PFSK-1 (cell line): ENCODE measurements at regions not wholly inside any gene's neighbourhood (a gene's known extent, or its start where the extent isn't known, plus 50 kb on each side); places are given as distances from the start of the nearest gene placed in this dataset.

ENCODE experiments used
- FOXP2 ChIP-seq: optimal IDR thresholded peaks from 2 replicates; pipeline ENCODE3; 2011; ENCODE audit warnings: borderline replicate concordance, control low read depth, inconsistent platforms; ENCODE audit not compliant: insufficient read depth; ENCODE audit errors: extremely low read length, extremely low read depth
- POLR2AphosphoS5 ChIP-seq: IDR thresholded peaks from 2 replicates; pipeline ENCODE4 v1.6.1; 2012; ENCODE audit warnings: low read depth, mild to moderate bottlenecking, control low read depth, low read length, moderate library complexity
- SIN3A ChIP-seq: IDR thresholded peaks from 2 replicates; pipeline ENCODE4 v1.6.1; 2012; ENCODE audit warnings: mild to moderate bottlenecking, low read length, moderate library complexity, borderline replicate concordance; ENCODE audit not compliant: insufficient read depth
- TAF1 ChIP-seq: IDR thresholded peaks from 2 replicates; pipeline ENCODE4 v1.6.1; 2012; ENCODE audit warnings: low read length, control low read depth, borderline replicate concordance; ENCODE audit not compliant: insufficient read depth
- TF ChIP-seq, protein P1 (sequence below), 2 experiments: IDR thresholded peaks; 2 replicates each; pipeline versions ENCODE4 v1.6.1 to v1.8.0; 2011 to 2012; ENCODE audit warnings: low read depth in 2 of 2, low read length in 2 of 2, control low read depth in 1 of 2, inconsistent platforms in 1 of 2, mild to moderate bottlenecking in 1 of 2, moderate library complexity in 1 of 2; ENCODE audit not compliant: insufficient read depth in 1 of 2

DNA sequence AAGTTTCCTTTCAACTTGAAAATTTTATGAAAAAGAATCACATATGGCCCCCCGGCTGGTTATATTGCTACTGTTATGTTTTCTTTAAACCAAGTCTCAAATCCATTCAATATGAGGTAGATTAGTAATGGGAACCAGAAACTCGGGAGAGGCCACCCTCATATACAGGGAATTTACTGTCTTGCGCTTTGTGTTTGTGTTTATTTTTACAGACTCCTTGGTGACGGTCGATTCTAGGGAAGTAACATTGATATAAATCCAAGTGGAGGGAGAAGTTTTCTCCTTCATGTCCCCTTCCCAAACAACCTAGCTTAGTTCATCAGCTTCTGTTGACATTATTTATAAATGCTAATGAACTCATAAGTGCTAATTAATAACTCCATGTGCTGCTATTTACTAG, 163.5 kb upstream of the LMO4 start:
- TF ChIP-seq FOXP2: no peak
- TF ChIP-seq SIN3A: no peak
- no peak for TF ChIP-seq TAF1
- no peak for TF ChIP-seq POLR2AphosphoS5
- TF ChIP-seq, protein P1, sequence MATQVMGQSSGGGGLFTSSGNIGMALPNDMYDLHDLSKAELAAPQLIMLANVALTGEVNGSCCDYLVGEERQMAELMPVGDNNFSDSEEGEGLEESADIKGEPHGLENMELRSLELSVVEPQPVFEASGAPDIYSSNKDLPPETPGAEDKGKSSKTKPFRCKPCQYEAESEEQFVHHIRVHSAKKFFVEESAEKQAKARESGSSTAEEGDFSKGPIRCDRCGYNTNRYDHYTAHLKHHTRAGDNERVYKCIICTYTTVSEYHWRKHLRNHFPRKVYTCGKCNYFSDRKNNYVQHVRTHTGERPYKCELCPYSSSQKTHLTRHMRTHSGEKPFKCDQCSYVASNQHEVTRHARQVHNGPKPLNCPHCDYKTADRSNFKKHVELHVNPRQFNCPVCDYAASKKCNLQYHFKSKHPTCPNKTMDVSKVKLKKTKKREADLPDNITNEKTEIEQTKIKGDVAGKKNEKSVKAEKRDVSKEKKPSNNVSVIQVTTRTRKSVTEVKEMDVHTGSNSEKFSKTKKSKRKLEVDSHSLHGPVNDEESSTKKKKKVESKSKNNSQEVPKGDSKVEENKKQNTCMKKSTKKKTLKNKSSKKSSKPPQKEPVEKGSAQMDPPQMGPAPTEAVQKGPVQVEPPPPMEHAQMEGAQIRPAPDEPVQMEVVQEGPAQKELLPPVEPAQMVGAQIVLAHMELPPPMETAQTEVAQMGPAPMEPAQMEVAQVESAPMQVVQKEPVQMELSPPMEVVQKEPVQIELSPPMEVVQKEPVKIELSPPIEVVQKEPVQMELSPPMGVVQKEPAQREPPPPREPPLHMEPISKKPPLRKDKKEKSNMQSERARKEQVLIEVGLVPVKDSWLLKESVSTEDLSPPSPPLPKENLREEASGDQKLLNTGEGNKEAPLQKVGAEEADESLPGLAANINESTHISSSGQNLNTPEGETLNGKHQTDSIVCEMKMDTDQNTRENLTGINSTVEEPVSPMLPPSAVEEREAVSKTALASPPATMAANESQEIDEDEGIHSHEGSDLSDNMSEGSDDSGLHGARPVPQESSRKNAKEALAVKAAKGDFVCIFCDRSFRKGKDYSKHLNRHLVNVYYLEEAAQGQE (IDR thresholded peaks at IDR 0.05; ENCODE audit: insufficient read depth in 1 of 2, low read depth in 2 of 2, low read length in 2 of 2): no peak

DNA sequence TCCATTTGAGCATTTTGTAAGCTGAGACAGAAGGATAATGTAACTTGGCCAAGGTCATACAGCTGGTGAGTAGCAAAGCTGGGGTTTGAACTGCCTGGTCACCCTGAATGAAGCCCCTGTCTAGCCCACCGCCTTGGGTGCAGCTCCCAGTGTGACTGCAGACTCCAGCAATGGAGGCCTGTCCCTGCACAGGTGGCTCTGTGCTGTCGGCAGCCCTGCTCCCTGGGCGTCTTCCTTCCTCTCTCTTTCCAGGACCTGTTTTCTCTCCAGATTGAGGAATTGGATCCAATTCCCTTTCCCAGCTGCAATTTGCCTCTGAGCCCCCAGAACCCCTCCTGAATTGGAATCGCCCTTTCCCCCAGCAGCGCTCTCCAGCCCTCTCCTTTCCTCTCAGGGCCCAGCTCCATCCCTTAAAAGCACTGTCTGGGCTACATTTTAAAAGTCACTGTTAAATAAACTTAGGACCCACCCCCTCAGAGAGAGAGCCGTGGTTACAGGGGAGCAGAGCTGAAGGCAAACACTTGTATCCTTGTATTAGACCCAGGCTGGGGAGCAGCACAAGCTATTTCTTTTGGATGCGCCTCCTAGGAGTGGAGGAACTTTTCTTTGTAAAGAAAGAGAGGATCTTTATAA, 161.4 kb upstream of the LMO4 start:
- TF ChIP-seq POLR2AphosphoS5 (no peak), FOXP2 (no peak), SIN3A (no peak), TAF1 (no peak)

DNA sequence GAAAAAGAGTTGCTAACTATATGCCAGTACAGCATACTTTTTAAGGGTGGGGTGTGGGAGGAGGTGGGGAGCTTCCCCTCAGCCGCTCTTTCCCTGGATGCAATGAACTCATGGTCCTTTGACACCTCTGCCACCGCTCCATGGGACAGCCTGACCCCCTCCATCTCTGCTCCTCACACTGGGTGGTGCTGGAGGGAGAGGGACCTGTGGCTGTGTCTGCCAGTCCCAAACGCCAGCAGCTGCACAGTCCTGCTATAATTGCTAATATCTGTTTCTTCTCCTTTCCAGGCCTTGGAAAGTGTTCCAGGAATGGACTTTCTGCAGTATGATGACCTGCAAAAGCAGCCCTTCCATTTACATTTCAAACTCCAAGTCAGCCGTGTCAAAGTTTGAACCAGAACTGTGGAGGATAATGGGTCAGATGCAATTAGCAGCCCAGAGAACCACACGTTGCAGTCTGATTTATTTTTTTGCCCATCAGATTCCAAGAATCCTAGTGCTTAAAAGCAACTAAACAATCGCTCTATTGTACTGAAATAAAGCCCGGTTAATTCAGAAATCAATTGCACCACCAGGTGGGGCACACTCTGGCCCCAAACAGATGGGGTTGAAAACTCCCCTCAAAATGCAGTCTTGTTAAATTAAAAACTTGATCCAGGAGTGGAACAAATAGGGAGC, 160.7 kb upstream of the LMO4 start:
- TF ChIP-seq TAF1 (no peak), POLR2AphosphoS5 (no peak), SIN3A (no peak), FOXP2 (no peak)
- TF ChIP-seq, protein P1 (IDR thresholded peaks at IDR 0.05; ENCODE audit: insufficient read depth in 1 of 2, low read depth in 2 of 2, low read length in 2 of 2): no peak

DNA sequence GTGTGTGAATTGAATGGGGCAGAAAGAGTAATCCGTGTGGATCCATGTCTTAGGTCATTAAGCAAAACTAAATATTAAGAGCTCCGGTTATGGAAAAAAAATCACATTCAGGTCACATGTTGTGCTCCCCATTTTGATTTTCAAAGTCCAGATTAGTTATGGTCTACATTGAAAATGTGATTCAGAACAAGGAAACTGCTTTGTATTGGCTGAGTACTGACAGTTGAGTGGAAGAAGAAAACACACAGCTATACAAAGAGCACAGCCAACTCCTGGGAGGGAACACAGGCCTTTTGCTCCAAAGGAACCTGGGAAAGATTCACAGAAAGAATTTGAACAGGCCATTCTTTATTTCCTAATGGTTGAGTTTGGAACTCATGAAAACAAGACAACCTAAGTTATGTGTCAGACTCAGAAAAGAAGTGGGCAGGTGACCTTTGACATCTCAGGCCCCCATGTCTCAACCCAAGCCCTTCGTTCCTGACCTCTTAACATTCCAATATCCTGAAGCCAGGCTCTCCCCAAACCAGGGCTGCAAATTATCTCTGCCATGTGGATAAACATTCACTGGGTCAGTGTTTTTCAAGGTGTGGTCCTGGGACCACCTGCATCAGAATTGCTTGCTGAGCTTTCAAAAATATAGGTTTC, 159.3 kb upstream of the LMO4 start:
- TF ChIP-seq TAF1: no peak
- TF ChIP-seq FOXP2: no peak
- no peak for TF ChIP-seq POLR2AphosphoS5
- TF ChIP-seq, protein P1 (IDR thresholded peaks at IDR 0.05; ENCODE audit: insufficient read depth in 1 of 2, low read depth in 2 of 2, low read length in 2 of 2): no peak
- no peak for TF ChIP-seq SIN3A

DNA sequence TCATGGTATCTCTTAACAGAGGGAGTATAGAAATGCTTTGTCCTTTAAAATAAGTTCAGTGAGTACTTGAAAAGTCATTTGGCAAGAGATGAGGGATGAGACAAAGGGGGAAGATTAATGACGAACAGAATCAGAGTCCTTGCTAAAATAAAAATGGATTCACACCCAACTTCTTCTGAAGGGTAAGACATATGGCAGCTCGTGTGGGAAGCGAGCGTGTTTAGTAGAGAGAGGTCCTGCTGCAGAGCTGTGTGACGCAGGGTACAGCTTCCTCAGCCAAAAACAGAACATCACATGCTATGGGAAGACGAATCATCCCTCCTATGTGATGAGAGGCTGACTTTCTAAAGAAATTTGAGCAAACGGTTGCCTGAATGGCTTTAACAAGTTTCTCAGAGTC, 158.5 kb upstream of the LMO4 start:
- no peak for TF ChIP-seq POLR2AphosphoS5
- TF ChIP-seq TAF1: no peak
- no peak for TF ChIP-seq SIN3A
- no peak for TF ChIP-seq FOXP2
- TF ChIP-seq, protein P1 (IDR thresholded peaks at IDR 0.05; ENCODE audit: insufficient read depth in 1 of 2, low read depth in 2 of 2, low read length in 2 of 2): no peak
